SK-N-SH (cell line): ENCODE measurements at regions not wholly inside any gene's neighbourhood (a gene's known extent, or its start where the extent isn't known, plus 50 kb on each side); places are given as distances from the start of the nearest gene placed in this dataset.

Experiments used
- CTCF ChIA-PET: fragments of 300-600, 350-600 bp; formaldehyde crosslinking; extraction: SDS; loops from one replicate; lab custom pipeline; 2021; lab: Yijun Ruan, JAX
- POLR2A ChIA-PET: fragments of 350-600 bp; sonication (Branson Sonifier 250); formaldehyde crosslinking; extraction: SDS; loops from one replicate; lab custom pipeline; 2020; ENCODE audit warnings: antibody characterized with exemption, inconsistent platforms; lab: Yijun Ruan, JAX
- DNase-seq: peaks from one replicate; pipeline ENCODE4 v3.0.0; 2012
- H2AFZ ChIP-seq: fragments of 200-600 bp; sonication (generic); 2 replicates; pipeline ENCODE4 v1.8.1; 2016; ENCODE audit warnings: antibody characterized with exemption, mild to moderate bottlenecking, low read depth
- H3F3A ChIP-seq: fragments of 200-600 bp; sonication (generic); replicated peaks from 2 replicates; pipeline ENCODE3; 2016; ENCODE audit warnings: antibody characterized with exemption, mild to moderate bottlenecking; ENCODE audit not compliant: insufficient read depth
- H3K27ac ChIP-seq, 2 experiments: fragments of 200-500 bp in 1 of 2; fragments of 200-600 bp in 1 of 2; sonication (Bioruptor generic) in 1 of 2; sonication (generic), shearing (Covaris generic) in 1 of 2; 2 replicates each; pipeline versions ENCODE4 v1.5.1 to v1.6.1; 2014 to 2016; ENCODE audit warnings: low read depth in 2 of 2, inconsistent platforms in 1 of 2, low read length in 1 of 2, mild to moderate bottlenecking in 1 of 2, mixed read lengths in 1 of 2
- H3K27me3 ChIP-seq: fragments of 200-600 bp; sonication (generic), shearing (Covaris generic); 2 replicates; pipeline ENCODE4 v1.6.1; 2016; ENCODE audit warnings: mixed run types; ENCODE audit not compliant: insufficient read depth
- H3K36me3 ChIP-seq, 2 experiments: fragments of 200-500 bp in 1 of 2; fragments of 200-600 bp in 1 of 2; sonication (Bioruptor generic) in 1 of 2; sonication (generic) in 1 of 2; replicated peaks in 1 of 2; 2 replicates each; pipeline versions ENCODE3 to v1.5.1; 2014 to 2016; ENCODE audit warnings: low read length in 1 of 2, mild to moderate bottlenecking in 1 of 2; ENCODE audit not compliant: insufficient read depth in 2 of 2, control insufficient read depth in 1 of 2
- H3K4me1 ChIP-seq, 2 experiments: fragments of 200-500 bp in 1 of 2; fragments of 200-600 bp in 1 of 2; sonication (Bioruptor generic) in 1 of 2; sonication (generic), shearing (Covaris generic) in 1 of 2; 2 replicates each; pipeline versions ENCODE4 v1.5.1 to v1.6.1; 2014 to 2016; ENCODE audit warnings: low read depth in 1 of 2, low read length in 1 of 2, mixed run types in 1 of 2; ENCODE audit not compliant: insufficient read depth in 2 of 2, control insufficient read depth in 1 of 2
- H3K4me2 ChIP-seq: fragments of 200-600 bp; sonication (generic), shearing (Covaris generic); 2 replicates; pipeline ENCODE4 v1.6.1; 2017; ENCODE audit warnings: mixed run types
- H3K4me3 ChIP-seq, 2 experiments: fragments of 200-500 bp in 1 of 2; fragments of 200-600 bp in 1 of 2; sonication (Bioruptor generic) in 1 of 2; sonication (generic), shearing (Covaris generic) in 1 of 2; 2 replicates each; pipeline versions ENCODE4 v1.5.1 to v1.8.1; 2014 to 2016; ENCODE audit warnings: low read depth in 2 of 2, inconsistent platforms in 1 of 2, low read length in 1 of 2, mild to moderate bottlenecking in 1 of 2, mixed read lengths in 1 of 2, moderate library complexity in 1 of 2
- H3K79me2 ChIP-seq: fragments of 200-600 bp; sonication (generic); 2 replicates; pipeline ENCODE4 v1.8.1; 2017; ENCODE audit warnings: mild to moderate bottlenecking; ENCODE audit not compliant: insufficient read depth
- H3K9ac ChIP-seq: fragments of 200-600 bp; sonication (generic); 2 replicates; pipeline ENCODE4 v1.6.1; 2017; ENCODE audit warnings: mixed run types
- H3K9me2 ChIP-seq: fragments of 200-600 bp; sonication (generic); 2 replicates; pipeline ENCODE4 v1.6.1; 2017; ENCODE audit warnings: mixed run types
- H3K9me3 ChIP-seq: fragments of 200-600 bp; sonication (generic); 2 replicates; pipeline ENCODE4 v1.6.1; 2017; ENCODE audit warnings: mixed run types, mild to moderate bottlenecking, moderate library complexity
- H4K20me1 ChIP-seq: fragments of 200-600 bp; sonication (generic); 2 replicates; pipeline ENCODE4 v1.6.1; 2017; ENCODE audit warnings: mild to moderate bottlenecking, mixed run types; ENCODE audit not compliant: insufficient read depth
- CHD2 ChIP-seq: fragments of 150-350 bp; IDR thresholded peaks from 2 replicates; pipeline ENCODE4 v1.6.1; 2018; ENCODE audit warnings: low read length; ENCODE audit not compliant: partially characterized antibody
- CTCF ChIP-seq: fragments of 200-600 bp; sonication (generic); IDR thresholded peaks from 2 replicates; pipeline ENCODE4 v1.6.1; 2017; ENCODE audit warnings: antibody characterized with exemption, mild to moderate bottlenecking, moderate library complexity
- FOXM1 ChIP-seq: IDR thresholded peaks from 2 replicates; pipeline ENCODE4 v1.4.0; 2012; ENCODE audit warnings: low read depth, mild to moderate bottlenecking
- GABPA ChIP-seq: IDR thresholded peaks from 2 replicates; pipeline ENCODE4 v1.4.0; 2012; ENCODE audit warnings: low read depth, mild to moderate bottlenecking
- IRF3 ChIP-seq: fragments of 150-350 bp; IDR thresholded peaks from 2 replicates; pipeline ENCODE4 v1.6.1; 2016; ENCODE audit warnings: mild to moderate bottlenecking, low read depth, low read length
- MAX ChIP-seq: IDR thresholded peaks from 2 replicates; pipeline ENCODE4 v1.4.0; 2012; ENCODE audit warnings: low read depth
- MEF2A ChIP-seq: IDR thresholded peaks from 2 replicates; pipeline ENCODE4 v1.4.0; 2012; ENCODE audit warnings: low read depth, borderline replicate concordance
- MXI1 ChIP-seq: IDR thresholded peaks from 2 replicates; pipeline ENCODE4 v1.6.1; 2012; ENCODE audit warnings: mild to moderate bottlenecking, low read depth, low read length, improper control_type of control experiment
- PBX3 ChIP-seq: IDR thresholded peaks from 2 replicates; pipeline ENCODE4; 2012
- TAF1 ChIP-seq: IDR thresholded peaks from 2 replicates; pipeline ENCODE4 v1.6.1; 2012; ENCODE audit warnings: low read depth, mild to moderate bottlenecking, low read length, moderate library complexity, borderline replicate concordance
- TCF12 ChIP-seq: IDR thresholded peaks from 2 replicates; pipeline ENCODE4 v1.4.0; 2012
- YY1 ChIP-seq: IDR thresholded peaks from 2 replicates; pipeline ENCODE4 v1.4.0; 2012; ENCODE audit warnings: low read depth, mild to moderate bottlenecking
- ZBTB33 ChIP-seq: IDR thresholded peaks from 2 replicates; pipeline ENCODE4 v1.4.0; 2012; ENCODE audit warnings: low read depth, borderline replicate concordance
- WGBS: methylation state at CpG from one replicate; pipeline ENCODE4 v1.1.6; 2017; ENCODE audit warnings: low lambda C conversion rate; 5-methylcytosine and 5-hydroxymethylcytosine counted together

- TF ChIP-seq MEF2A (no peak), YY1 (no peak), CHD2 (no peak), TAF1 (no peak), PBX3 (no peak), ZBTB33 (no peak), IRF3 (no peak), FOXM1 (no peak), MAX (no peak), MXI1 (no peak), CTCF (no peak), TCF12 (no peak), GABPA (no peak)
- Histone ChIP-seq H2AFZ (no peak overlapping the region), H3F3A (no peaks in the 10 kb centered on the region), H3K4me3 (no peak overlapping the region), H3K9me2 (no peaks in the 10 kb centered on the region), H3K4me2 (no peak overlapping the region), H3K9me3 (no peaks in the 10 kb centered on the region), H3K79me2 (no peaks in the 10 kb centered on the region), H3K27me3 (no peaks in the 10 kb centered on the region), H3K4me1 (peaks cover 0 to 21% of the 10 kb centered on the region in 2 experiments; a peak in 2 of 4 replicates), H3K9ac (no peak overlapping the region), H3K27ac (no peak overlapping the region), H3K36me3 (no peaks in the 10 kb centered on the region), H4K20me1 (no peaks in the 10 kb centered on the region)
- ChIA-PET CTCF (interaction anchor here (1.3 kb wide), 1 partner anchor 271 kb away, joined by 3 read pairs; no protein-coding TSS in a partner anchor), POLR2A (no interaction called here)
- DNase-seq = no peak
- 54% methylated on average over 5 of the region's 5 CpGs for WGBS
Measured at GRCh38 chr2:239876948-239877289, 148.2 kb downstream of the NDUFA10 start.
